Activated T-helper 1 cell treated with anti-CD3 and anti-CD28 coated beads, Interleukin-12 subunit alpha, Interleukin-12 subunit beta, Interleukin-2, Interleukin-4 antibody, amounts not matched to agents 30 ng/mL and 10 ng/mL and 1 ng/mL, durations not matched to agents 14 hours and 24 hours and 36 hours (primary cell): ENCODE measurements at regions not wholly inside any gene's neighbourhood (a gene's known extent, or its start where the extent isn't known, plus 50 kb on each side); places are given as distances from the start of the nearest gene placed in this dataset.
"Not testable (repeated sequence)": the region's sequence is repeated elsewhere in the genome, so short reads cannot be mapped to it uniquely, and the experiment has no call there.

ENCODE experiments used
- DNase-seq: peaks from one replicate; pipeline ENCODE4 v3.0.0; 2021; ENCODE audit warnings: low spot score
- H3K27ac Mint-ChIP-seq: one replicate; pipeline ENCODE4 v1.8.0; 2021; ENCODE audit warnings: mild to moderate bottlenecking, mixed read lengths
- H3K27me3 Mint-ChIP-seq: one replicate; pipeline ENCODE4 v1.8.0; 2022; ENCODE audit warnings: mild to moderate bottlenecking, moderate library complexity, mixed read lengths; ENCODE audit not compliant: insufficient read depth
- H3K36me3 Mint-ChIP-seq: one replicate; pipeline ENCODE4 v1.8.0; 2021; ENCODE audit warnings: low read depth, mixed read lengths
- H3K4me1 Mint-ChIP-seq: one replicate; pipeline ENCODE4 v1.8.0; 2021; ENCODE audit warnings: low read depth, mixed read lengths
- H3K4me3 Mint-ChIP-seq: one replicate; pipeline ENCODE4 v1.8.0; 2021; ENCODE audit warnings: mild to moderate bottlenecking, moderate library complexity, mixed read lengths
- H3K9me3 Mint-ChIP-seq: one replicate; pipeline ENCODE4 v1.8.0; 2021; ENCODE audit warnings: mixed read lengths
- intact Hi-C: fragments of 100-400 bp; cut with micrococcal nuclease; formaldehyde crosslinking; loops from one replicate; pipeline ENCODE4 v1.15.1; 2024

DNA sequence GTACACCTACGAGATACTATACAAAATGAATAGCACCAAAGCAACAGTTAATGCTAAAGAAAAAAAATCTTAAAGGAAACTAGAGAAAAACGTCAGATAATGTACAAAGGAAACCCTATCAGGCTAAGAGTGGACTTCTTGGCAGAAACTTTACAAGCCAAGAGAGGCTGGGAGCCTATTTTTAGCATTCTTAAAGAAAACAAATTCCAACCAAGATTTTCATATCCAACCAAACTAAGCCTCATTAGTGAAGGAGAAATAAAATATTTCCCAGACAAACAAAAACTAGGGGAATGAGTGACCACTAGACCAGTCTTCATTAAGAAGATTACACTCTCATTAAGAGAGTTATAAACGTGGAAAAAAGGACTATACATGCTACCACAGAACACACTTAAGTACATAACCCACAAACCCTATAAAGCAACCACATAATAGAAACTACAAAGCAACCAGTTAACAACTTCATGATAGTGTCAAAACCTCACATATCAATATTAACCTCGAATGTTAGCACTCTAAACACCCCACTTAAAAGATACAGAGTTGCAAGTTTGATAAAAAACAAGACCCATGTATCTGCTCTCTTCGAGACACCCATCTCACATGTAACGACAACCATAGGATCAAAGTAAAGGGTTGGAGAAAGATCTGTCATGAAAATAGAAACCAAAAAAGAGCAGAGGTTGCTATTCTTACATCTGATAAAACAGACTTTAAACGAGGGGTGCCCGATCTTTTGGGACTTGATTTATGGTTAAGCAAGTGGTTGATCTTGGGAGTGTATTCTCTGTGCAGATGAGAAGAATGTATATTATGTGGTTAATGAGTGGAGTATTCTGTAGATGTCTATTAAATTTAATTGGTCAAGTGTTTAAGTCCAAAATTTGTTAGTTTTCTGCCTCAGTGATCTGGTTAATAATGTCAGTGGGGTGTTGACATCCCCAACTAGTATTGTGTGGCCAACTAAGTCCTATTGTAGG lies 1301.4 kb downstream of the PLA2G4A start:
- no peaks in the 10 kb centered on the region for H3K27me3 Mint-ChIP-seq
- no peak overlapping the region for H3K27ac Mint-ChIP-seq
- no peak overlapping the region for H3K4me3 Mint-ChIP-seq
- H3K36me3 Mint-ChIP-seq: no peaks in the 10 kb centered on the region
- no peak for DNase-seq
- intact Hi-C loops: no loop called here
- no peaks in the 10 kb centered on the region for H3K4me1 Mint-ChIP-seq
- H3K9me3 Mint-ChIP-seq: no peaks in the 10 kb centered on the region

GRCh38 chr1:188137221-188137620 lies 1308.5 kb downstream of the PLA2G4A start:
- H3K4me3 Mint-ChIP-seq: no peak overlapping the region
- H3K27me3 Mint-ChIP-seq: no peaks in the 10 kb centered on the region
- no peak overlapping the region for H3K27ac Mint-ChIP-seq
- no peaks in the 10 kb centered on the region for H3K36me3 Mint-ChIP-seq
- intact Hi-C loops: no loop called here
- no peak for DNase-seq
- H3K9me3 Mint-ChIP-seq: peaks cover 4% of the 10 kb centered on the region
- H3K4me1 Mint-ChIP-seq: no peaks in the 10 kb centered on the region

GRCh38 chr1:188140958-188141357 lies 1312.2 kb downstream of the PLA2G4A start:
- DNase-seq: no peak
- H3K27me3 Mint-ChIP-seq: no peaks in the 10 kb centered on the region
- H3K9me3 Mint-ChIP-seq: peaks cover 9% of the 10 kb centered on the region
- no peaks in the 10 kb centered on the region for H3K36me3 Mint-ChIP-seq
- intact Hi-C loops: no loop called here
- H3K4me3 Mint-ChIP-seq: no peak overlapping the region
- H3K4me1 Mint-ChIP-seq: no peaks in the 10 kb centered on the region
- H3K27ac Mint-ChIP-seq: no peak overlapping the region

DNA sequence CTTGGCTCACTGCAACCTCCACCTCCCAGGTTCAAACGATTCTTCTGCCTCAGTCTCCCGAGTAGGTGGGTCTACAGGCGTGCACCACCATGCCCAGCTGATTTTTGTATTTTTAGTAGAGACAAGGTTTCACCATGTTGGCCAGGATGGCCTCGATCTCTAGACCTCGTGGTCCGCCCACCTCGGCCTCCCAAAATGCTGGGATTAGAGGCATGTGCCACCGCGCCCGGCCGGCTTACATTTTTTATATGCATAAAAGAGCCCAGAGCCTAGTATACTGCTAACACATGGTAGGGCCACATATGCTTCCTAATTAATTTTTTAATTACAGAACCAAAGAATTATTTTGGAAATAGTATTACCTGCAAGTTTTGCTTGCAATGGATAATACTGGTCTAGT lies 1325.4 kb downstream of the PLA2G4A start:
- Mint-ChIP-seq H3K27me3 (no peaks in the 10 kb centered on the region), H3K27ac (no peak overlapping the region), H3K9me3 (no peaks in the 10 kb centered on the region), H3K4me3 (no peak overlapping the region), H3K36me3 (no peaks in the 10 kb centered on the region), H3K4me1 (no peaks in the 10 kb centered on the region)
- DNase-seq: no peak
- intact Hi-C loops: no loop called here

GRCh38 chr1:188154761-188155160 lies 1326.0 kb downstream of the PLA2G4A start:
- intact Hi-C loops: no loop called here
- Mint-ChIP-seq H3K9me3 (no peaks in the 10 kb centered on the region), H3K4me1 (no peaks in the 10 kb centered on the region), H3K4me3 (no peak overlapping the region), H3K36me3 (no peaks in the 10 kb centered on the region), H3K27me3 (no peaks in the 10 kb centered on the region), H3K27ac (no peak overlapping the region)
- DNase-seq: no peak

DNA sequence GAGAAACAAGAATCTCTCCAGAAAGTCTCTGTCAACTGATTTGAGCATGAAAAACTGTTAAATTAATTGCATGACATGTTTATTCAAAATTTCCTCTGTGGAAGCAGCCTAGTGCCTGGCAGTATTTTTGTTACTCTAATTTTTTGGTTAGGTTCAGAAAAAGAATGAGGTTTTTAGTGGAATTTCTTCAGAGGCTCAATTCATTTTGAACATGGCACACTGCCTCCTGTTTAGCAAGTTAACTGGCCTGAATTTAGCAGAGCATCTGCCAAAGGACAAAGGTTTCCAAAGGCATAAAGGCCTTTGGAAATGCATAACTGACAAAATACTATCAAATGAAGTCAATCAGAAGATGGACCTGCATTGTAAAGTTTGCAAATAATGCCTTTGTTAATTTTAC lies 1326.5 kb downstream of the PLA2G4A start:
- no peak overlapping the region for H3K27ac Mint-ChIP-seq
- H3K9me3 Mint-ChIP-seq: no peaks in the 10 kb centered on the region
- no peaks in the 10 kb centered on the region for H3K27me3 Mint-ChIP-seq
- no peaks in the 10 kb centered on the region for H3K4me1 Mint-ChIP-seq
- DNase-seq: no peak
- intact Hi-C loops: no loop called here
- no peak overlapping the region for H3K4me3 Mint-ChIP-seq
- no peaks in the 10 kb centered on the region for H3K36me3 Mint-ChIP-seq

GRCh38 chr1:188164459-188164858 lies 1335.7 kb downstream of the PLA2G4A start:
- intact Hi-C loops: no loop called here
- H3K36me3 Mint-ChIP-seq: no peaks in the 10 kb centered on the region

GRCh38 chr1:188166654-188167053 lies 1337.9 kb downstream of the PLA2G4A start:
- no peaks in the 10 kb centered on the region for H3K36me3 Mint-ChIP-seq
- no peak overlapping the region for H3K4me3 Mint-ChIP-seq
- no peaks in the 10 kb centered on the region for H3K9me3 Mint-ChIP-seq
- no peak for DNase-seq
- H3K4me1 Mint-ChIP-seq: no peaks in the 10 kb centered on the region
- no peak overlapping the region for H3K27ac Mint-ChIP-seq
- intact Hi-C loops: no loop called here
- H3K27me3 Mint-ChIP-seq: no peaks in the 10 kb centered on the region

More at GRCh38 chr1:188164459-188164858, 1335.7 kb downstream of the PLA2G4A start:
- Mint-ChIP-seq H3K4me3 (no peak overlapping the region), H3K27me3 (no peaks in the 10 kb centered on the region), H3K4me1 (no peaks in the 10 kb centered on the region), H3K27ac (no peak overlapping the region), H3K9me3 (no peaks in the 10 kb centered on the region)
- no peak for DNase-seq

DNA sequence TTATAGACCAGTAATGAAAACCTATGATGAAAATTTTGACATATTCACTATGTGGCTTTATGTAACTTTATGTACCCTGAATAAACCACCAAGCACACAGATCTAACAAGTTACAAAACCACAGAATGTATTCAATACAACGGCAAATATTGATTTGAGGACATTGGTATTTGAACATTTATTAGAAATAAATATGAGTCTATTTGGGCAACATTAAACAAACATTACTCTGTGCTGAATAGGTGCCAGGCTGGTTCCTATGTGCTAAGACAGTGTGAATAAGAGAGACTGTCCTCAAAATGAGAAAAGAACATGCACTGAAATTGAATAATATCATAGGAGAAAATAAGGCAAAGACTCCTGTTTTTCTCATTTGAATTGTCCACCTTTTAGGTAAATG lies 1341.2 kb downstream of the PLA2G4A start:
- H3K27ac Mint-ChIP-seq: no peak overlapping the region
- no peaks in the 10 kb centered on the region for H3K4me1 Mint-ChIP-seq
- no peaks in the 10 kb centered on the region for H3K36me3 Mint-ChIP-seq
- no peaks in the 10 kb centered on the region for H3K27me3 Mint-ChIP-seq
- no peak overlapping the region for H3K4me3 Mint-ChIP-seq
- intact Hi-C loops: no loop called here
- H3K9me3 Mint-ChIP-seq: no peaks in the 10 kb centered on the region
- no peak for DNase-seq

GRCh38 chr1:188170411-188170810 lies 1341.7 kb downstream of the PLA2G4A start:
- DNase-seq: no peak
- H3K4me3 Mint-ChIP-seq: no peak overlapping the region
- no peaks in the 10 kb centered on the region for H3K9me3 Mint-ChIP-seq

DNA sequence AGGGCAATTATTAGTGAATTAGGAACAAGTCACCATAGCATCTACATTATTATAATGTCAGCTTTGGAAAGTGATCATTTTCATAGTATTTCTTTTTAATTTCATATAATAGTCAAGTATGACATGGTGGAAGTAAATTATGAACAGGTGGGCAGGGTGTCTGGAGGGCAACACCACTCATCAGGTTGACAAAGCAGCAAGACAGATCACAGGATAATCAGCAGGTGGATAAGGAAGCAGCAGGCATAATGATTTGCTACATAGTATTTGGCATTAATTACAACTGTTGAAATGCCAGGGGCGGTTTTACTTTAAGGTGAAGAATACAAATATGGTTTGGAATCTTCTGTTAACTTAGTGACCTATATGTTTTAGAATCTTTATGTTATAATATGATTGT lies 1342.2 kb downstream of the PLA2G4A start:
- intact Hi-C loops: no loop called here
- Mint-ChIP-seq H3K4me1 (no peaks in the 10 kb centered on the region), H3K27ac (no peak overlapping the region), H3K27me3 (no peaks in the 10 kb centered on the region), H3K9me3 (no peaks in the 10 kb centered on the region), H3K36me3 (no peaks in the 10 kb centered on the region), H3K4me3 (no peak overlapping the region)
- DNase-seq: no peak

More at GRCh38 chr1:188170411-188170810, 1341.7 kb downstream of the PLA2G4A start:
- intact Hi-C loops: no loop called here
- H3K27ac Mint-ChIP-seq: no peak overlapping the region
- no peaks in the 10 kb centered on the region for H3K4me1 Mint-ChIP-seq
- no peaks in the 10 kb centered on the region for H3K36me3 Mint-ChIP-seq
- no peaks in the 10 kb centered on the region for H3K27me3 Mint-ChIP-seq

DNA sequence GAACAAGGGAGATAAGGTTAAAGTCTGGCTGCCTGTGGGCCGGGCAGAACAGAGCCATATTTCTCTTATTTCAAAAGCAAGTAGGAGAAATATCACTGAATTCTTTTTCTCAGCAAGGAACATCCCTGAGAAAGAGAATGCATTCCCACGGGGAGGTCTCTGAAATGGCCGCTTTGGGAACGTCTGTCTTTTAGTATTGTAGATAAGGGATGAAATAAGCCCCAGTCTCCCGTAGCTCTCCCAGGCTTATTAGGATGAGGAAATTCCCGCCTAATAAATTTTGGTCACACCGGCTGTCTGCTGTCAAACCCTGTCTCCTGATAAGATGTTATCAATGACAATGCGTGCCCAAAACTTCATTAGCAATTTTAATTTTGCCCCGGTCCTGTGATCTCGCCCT lies 1353.3 kb downstream of the PLA2G4A start:
- H3K27me3 Mint-ChIP-seq, H3K4me1 Mint-ChIP-seq, H3K4me3 Mint-ChIP-seq, H3K9me3 Mint-ChIP-seq, H3K27ac Mint-ChIP-seq, H3K36me3 Mint-ChIP-seq, intact Hi-C loops, DNase-seq: not testable (repeated sequence)

- intact Hi-C loops: no loop called here
- no peaks in the 10 kb centered on the region for H3K4me1 Mint-ChIP-seq
- no peak overlapping the region for H3K4me3 Mint-ChIP-seq
- H3K27ac Mint-ChIP-seq: no peak overlapping the region
- H3K27me3 Mint-ChIP-seq: no peaks in the 10 kb centered on the region
- H3K9me3 Mint-ChIP-seq: peaks cover 3% of the 10 kb centered on the region
- DNase-seq: no peak
- no peaks in the 10 kb centered on the region for H3K36me3 Mint-ChIP-seq
These were observed 1359.6 kb downstream of the PLA2G4A start for GRCh38 chr1:188188317-188188716.
